SK-N-DZ (cell line): ENCODE measurements at regions not wholly inside any gene's neighbourhood (a gene's known extent, or its start where the extent isn't known, plus 50 kb on each side); places are given as distances from the start of the nearest gene placed in this dataset.
"Not testable (repeated sequence)": the region's sequence is repeated elsewhere in the genome, so short reads cannot be mapped to it uniquely, and the experiment has no call there.

Experiments used
- DNase-seq: peaks from one replicate; pipeline ENCODE4 v3.0.0-alpha.2; 2015; ENCODE audit warnings: low spot score

DNA sequence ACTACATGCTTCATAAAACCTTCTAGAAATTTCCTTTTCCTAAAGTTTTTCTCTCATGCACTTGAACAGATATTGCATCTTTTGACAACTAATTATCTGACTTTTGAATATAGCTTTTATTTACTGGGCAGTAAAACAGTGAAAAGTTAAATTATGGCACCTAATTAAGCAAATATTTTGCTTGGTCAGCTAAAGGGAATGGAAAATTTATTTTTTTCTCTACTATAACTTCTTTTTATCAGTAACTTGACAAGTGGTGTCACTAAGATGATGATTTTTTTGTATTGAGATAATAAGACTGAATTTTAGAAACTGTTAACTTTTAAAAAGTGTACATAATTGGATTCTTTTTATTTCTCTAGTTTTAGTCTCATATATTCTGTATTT is 351.6 kb downstream of the PIK3C3 start:
- DNase-seq = no peak

DNA sequence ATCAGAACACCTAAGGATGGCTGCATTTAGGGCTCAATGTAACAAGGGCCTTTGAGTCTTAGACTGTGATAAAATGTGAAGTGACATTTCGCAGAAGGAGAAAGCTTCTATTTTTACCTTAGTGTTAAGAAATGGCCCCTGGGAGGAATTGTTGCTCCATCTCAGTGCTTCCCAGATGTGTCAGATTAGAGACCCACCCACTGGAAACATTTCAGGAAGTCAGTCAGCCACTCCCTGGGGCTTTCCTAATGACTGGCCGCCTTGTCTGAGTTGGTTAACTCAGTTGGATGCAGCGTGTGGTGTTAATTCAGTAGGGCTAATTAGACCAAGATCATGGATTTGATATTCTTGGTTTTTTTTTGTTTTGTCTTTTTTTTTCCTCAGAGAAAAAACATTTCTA is 355.9 kb downstream of the PIK3C3 start:
- DNase-seq = no peak

DNA sequence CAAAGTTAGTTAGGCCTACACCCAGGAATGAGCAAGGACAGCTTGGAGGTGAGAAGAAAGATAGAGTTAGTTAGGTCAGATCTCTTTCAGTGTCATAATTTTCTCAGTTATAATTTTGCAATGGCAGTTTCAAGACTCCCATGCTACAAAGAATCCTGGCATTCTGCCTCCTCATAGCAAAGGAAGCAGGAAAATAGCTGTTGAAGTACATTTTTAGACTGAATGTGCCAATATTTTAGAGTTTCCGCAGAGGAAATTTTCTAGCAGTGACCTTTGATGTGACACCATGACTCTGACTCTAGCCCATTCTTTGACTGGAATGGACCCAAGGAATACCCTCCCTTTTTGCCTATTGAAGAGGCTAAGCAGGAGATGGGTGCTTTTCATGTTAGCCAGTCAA is 371.7 kb downstream of the PIK3C3 start:
- DNase-seq = no peak

DNA sequence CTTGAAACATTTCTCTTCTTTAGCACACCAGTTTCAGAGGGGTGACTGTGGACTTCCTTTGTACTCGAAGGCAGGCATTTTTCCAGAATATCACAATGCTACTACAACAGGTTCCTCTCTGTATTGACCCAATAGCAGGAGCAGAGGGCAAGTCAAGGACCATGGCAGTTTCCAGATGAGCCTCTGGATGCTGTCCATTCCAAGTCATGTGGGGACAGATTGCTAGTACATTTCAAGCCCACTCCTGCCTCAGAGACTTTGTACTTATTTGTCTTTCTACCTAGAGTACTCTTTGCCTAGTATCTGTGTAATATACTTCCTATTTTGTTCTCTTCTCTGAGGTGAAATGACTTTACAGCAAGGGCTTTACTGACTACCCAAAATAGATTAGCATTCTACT is 373.9 kb downstream of the PIK3C3 start:
- no peak for DNase-seq

DNA sequence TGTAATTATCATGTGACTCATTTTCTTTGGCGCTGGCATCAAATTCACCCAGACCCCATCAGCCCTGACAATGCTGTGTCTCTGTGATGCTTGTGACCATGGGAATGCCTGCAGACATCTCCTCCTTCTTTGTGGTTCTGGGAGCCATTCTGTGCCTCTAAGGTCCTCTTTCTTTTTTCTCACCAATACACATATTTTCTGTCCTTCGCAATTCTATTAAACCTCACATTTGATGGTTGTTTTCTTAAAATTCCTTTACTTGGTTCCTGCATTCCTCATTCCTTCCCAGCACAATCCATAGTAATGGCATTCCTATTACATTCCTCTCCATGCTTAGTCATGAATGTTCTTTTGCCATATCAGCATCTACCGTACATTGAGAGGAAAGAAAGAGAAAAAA is 375.3 kb downstream of the PIK3C3 start:
- no peak for DNase-seq

DNA sequence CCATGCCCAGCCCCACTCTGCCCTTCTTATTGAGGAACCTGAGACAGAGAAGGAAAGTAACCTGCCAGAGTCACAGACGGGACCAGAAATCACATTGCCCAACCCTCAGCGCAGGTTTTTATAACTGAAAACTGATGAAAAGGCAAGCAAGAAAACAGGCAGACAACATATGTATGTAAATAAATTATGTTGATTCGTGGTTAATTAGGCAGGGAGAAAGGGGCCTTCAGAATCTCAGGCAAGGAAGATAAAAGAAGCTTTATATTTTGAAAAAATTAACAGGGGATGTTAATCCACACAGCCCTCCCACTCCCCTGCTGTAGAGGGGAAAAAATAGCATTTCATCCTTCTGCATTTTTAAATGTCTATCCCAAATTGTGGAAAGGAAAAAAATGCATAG is 378.5 kb downstream of the PIK3C3 start:
- no peak for DNase-seq

DNA sequence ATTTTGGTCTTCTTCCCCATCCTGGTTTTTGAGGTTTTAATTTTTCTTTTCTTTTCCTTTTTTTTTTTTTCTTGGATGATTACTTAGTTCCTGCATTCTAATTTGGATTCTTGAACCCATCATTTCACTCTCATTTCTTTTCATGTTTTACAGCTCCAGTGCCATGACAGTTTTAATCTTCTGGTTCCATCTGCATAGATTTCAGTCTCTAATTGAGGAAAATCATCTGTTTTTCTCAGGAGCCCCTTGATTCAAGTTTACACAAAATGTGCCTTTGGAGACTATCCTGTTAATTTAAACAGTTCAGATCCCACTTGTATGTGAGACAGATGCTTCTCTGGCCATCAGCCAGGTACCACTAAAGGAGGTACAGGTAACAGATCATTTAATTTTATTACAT is 379.9 kb downstream of the PIK3C3 start:
- DNase-seq = no peak

DNA sequence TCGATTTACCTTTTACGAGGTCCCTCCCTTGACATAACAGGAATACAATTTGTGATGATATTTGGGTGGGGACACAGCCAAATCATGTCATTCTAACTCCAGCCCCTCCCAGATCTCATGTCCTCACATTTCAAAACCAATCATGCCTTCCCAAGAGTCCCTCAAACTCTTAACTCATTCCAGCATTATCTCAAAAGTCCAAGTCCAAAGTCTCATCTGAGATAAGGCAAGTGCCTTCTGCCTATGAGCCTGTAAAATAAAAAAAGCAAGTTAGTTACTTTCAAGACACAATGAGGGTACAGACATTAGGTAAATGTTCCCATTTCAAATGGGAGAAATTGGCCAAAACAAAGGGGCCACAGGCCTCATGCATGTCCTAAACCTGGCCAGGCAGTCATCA is 381.1 kb downstream of the PIK3C3 start:
- DNase-seq = no peak

DNA sequence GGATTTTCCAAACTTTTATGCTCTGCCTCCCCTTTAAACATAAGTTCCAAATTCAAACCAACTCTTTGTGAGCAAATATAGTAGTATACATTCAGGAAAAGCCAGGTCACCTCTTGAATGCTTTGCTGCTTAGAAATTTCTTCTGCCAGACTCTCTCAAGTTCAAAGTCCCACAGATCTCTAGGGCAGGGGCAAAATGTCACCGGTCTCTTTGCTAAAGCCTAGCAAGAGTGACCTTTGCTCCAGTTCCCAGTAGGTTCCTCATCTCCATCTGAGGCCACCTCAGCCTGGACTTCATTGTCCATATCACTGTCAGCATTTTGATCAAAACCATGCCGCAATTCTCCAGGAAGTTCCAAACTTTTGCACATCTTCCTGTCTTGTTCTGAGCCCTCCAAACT is 382.3 kb downstream of the PIK3C3 start:
- DNase-seq = not testable (repeated sequence)

DNA sequence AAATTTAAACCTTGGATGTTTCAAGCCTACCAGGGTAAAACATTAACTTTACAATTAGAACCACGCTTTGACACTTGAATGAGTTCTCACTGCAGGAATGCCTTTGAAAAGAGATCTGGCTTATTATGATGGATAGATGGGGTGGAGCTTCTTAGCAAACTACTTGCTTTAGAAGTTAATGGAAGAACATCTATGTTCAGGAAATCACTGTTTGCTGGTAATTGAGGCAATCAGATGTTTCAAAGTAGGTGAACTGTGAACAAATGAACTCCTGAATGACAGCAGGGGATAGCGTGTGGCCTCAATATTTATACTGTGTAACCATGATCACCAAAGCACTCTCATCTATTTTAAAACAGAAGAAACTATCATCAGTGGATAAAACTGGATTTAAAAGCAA is 383.6 kb downstream of the PIK3C3 start:
- no peak for DNase-seq

DNA sequence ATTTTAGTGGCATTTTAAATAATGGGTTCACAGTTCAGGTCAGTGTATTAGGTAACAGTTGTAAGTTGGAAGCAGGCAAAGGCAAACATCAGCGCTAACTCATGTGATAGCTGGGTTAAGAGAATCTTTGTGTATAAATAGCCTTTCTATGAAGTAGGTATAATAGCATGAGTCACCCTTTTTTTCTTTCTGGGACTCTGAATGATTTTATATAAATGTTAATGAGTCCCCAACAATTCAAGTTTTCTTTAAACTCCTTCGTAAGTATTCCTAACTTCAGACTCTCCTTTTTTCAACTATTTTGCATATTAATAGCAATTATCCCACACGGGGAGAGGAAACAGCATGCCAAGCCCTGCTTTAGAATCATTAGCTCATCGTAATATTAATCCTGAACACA is 384.3 kb downstream of the PIK3C3 start:
- no peak for DNase-seq

DNA sequence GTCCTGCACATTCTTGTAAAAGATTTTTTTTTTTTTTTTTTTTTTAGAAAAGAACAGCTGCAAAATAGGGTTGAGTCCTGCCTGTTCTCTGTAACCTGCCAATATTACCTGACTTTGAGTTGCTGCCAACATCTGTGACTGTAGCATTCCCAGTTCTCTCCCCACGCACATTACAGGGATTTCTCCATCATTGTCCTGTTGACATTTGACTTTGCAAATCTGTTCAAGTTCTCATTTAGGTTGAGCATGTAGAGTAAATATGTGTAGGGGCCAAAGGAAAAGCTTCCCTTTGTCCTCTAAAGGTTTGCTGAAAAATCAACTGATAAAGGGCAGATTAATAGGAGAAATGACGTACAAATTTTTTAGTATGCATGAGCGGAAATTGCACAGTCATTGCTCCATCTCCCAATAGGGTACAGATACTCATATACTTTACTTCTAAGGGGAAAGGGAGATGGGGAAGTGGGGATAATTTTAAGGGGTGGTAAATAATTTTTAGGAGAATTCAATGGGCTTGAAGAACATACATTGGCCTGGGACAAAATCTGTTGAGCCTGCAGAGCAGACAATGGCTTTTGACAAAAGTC is 385.5 kb downstream of the PIK3C3 start:
- DNase-seq = no peak

DNA sequence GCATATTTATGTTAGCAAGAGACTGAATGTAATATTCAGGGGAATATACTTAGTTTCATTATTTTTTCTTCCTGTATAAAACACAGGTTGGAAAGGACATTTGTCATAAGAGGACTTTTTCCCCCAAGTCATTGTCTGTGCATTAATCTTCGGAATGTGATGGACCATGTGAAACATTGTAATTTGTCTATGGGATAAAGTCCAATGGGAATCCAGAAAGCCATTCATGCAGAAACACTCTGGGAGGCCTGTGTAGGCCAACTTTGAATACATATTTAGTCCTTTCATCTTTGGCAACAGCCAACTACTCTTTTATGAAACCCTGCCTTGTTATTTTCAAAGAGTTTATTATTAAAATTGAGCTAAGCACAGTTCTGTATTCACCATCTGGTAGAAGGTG is 386.4 kb downstream of the PIK3C3 start:
- DNase-seq = no peak

DNA sequence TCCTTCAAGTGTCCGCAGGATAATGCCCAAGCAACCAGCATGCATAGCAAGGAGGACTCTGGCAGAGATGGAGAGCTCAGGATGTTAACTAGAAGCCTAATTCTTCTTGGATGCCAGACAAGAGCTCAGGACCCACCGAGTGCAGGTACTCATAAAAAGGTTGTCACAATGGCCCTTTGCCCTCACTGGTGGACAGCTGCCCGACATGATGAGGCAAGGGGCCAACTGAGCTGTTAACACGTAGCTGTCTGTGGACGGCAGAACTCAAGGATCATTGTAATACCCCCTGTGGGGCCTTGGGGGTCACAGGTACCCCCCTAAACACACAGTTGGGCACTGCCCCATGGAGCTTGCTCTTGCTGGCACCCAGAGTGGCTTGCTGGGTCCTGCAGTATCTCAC is 393.7 kb downstream of the PIK3C3 start:
- DNase-seq = no peak

DNA sequence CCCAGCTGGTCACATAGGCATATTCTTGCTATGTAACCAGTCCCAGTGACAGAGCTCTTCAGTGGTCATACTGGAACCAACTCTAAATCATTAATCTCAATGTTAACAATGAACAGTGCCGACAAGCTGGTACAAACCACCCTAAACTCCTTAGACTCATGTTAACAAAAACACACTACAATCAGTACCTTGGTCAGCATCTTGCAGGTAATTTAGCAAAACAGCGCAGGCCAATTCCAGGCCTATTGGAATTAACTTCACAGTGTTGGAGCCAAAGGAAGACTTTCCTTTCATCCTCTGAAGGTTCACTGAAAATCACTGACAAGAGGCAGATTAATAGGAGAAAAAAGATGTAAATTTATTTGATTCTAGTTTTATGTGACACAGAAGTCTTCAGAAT is 396.4 kb downstream of the PIK3C3 start:
- no peak for DNase-seq

DNA sequence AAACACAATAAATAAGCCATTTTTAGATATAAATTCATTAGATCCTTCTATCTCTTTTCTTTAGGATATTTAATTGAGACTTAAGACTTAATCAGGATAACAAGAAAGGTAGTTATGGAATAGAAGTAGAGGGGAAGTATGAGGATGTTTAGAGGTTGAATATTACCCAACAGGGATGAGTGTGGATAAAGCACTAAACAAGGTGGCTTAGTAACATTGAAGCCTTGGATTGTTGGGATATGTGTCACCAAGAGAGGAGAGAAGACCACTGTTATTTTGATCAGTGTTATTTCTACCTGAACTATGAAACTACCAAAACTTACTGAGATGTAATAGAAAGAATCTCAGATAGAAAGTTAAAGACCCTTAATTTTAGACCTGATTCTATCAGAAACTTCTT is 405.7 kb downstream of the PIK3C3 start:
- no peak for DNase-seq

DNA sequence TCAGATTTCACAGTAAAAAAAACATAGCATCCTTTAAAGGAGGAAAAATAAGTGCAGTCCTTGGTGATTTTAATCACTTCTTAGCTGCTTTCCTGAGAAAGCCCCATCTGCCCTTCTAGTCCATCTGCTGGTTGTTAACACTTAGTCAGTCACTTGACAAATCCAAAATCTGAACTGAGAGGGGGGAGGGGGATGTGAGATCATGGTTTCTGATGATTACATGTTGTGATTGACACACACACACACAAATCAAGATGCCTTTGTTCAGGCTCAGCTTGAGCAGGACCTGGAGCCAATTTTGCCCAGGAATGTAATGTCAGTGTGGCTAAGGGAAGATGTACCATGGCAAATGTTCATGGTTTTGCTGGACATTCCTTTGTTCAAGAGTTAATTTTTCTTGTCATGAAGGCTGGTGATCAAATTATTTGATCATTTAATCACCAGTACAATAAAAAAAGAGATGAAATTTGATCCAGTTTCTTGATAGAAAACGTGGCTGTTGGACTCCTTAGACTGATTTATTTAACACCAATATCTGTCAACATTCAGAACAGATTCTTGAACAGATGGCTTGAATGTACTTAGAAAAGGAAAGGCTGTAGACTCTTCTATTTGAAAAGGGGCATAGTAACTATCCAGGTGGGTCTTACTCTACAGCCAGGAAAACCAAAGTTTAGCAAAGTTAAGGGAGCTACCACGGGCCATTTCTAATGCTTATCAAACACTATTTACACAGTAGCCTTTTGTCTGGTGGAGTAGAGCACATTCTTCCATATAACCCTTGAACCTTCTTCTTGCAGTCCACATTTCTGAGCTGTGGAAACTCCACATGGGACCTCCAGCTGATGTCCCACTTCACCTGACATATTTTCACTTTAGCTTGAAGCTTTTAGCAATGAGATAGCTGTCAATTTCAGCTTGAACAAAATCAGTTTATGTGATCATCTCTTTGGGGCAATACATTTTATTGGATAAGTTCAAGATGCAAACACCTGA is 408.7 kb downstream of the PIK3C3 start:
- DNase-seq = no peak

DNA sequence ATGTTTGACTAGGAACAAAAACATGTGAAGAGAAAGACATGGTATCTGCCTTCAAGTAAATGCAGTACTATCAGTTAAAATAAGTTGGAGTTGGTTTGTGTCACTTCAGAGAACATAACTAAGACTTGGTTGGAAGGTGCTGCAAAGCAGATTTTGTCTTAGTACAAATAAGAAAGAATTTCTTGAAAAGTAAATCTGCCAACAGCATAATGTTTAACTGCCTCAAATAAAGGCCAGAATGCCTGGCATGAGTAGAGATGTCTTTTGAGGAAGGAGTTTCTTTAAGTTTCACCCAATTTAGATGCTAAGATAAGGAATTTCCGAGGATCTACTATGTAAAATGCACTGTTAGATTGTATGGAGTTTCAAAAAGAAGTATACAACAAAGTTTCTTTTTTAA is 409.7 kb downstream of the PIK3C3 start:
- DNase-seq = no peak

DNA sequence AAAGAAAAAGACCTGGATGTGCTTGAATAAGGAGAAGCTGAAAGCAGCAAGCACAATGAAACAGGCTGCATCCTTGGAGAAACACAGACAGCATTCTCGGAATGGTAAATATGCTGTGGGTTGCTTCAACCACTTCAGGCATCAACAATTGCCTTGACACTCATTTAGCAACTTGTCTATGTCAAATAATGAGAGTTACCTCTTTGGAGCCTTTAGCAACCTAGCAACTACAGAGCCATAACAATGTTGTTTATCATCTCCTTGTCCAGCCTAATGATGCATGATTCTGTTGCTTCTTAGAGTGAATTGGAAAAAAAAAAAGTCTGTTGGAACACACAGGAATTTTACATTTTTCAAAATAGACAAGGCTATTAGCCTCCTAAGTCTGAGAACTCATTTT is 410.6 kb downstream of the PIK3C3 start:
- no peak for DNase-seq

DNA sequence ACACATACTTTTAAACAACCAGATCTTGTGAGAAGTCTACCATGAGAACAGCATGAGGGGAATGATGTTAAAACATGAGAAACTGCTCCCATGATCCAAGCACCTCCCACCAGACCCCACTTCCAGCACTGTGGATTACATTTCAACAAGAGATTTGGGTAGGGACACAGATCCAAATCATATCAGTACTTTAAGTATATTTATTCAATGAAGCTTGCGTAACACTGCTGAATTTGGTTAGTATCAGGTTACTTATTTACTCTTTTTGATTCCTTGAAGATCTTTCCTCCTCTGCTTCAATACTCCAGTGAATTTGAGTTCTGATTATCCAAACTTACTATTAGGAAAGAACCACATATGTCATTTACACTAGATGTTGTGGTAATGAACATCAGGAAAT is 418.6 kb downstream of the PIK3C3 start:
- no peak for DNase-seq

DNA sequence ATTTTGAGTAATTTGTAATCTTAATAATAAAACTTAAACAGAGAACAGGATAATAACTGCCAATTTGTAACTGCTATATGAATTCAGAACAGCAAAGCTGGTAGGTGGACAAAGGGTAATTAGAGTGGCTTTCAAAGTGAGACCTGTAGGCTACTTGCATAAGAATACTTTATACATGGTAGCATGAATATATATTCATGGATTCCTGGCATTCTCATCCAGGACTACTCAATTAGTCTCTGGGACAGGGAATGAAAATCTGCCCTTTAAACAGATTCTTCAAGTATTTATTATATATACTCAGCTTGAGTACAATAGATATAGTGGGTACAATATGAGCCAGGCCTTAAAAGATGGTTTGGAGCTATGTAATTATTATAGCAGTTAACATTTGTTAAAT is 419.9 kb downstream of the PIK3C3 start:
- no peak for DNase-seq

DNA sequence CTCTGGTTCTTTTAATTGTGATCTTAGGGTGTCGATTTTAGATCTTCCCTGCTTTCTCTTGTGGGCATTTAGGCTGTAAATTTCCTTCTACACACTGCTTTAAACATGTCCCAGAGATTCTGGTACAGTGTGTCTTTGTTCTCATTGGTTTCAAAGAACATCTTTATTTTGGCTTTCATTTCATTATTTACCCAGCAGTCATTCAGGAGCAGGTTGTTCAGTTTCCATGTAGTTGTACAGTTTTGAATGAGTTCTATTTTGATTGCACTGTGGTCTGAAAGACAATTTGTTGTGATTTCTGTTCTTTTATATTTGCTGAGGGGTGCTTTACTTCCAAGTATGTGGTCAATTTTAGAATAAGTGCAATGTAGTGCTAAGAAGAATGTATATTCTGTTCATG is 423.8 kb downstream of the PIK3C3 start:
- DNase-seq = not testable (repeated sequence)

DNA sequence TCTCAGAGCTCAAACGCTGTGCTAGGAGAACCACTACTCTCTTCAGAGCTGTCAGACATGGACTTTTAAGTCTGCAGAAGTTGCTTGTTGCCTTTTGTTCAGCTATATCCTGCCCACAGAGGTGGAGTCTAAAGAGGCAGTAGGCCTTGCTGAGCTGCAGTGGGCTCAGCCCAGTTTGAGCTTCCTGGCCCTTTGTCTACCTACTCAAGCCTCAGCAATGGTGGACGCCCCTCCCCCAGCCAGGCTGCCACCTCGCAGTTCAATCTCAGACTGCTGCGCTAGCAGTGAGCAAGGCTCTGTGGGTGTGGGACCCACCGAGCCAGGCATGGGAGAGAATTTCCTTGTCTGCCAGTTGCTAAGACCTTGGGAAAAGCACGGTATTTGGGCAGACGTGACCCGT is 426.2 kb downstream of the PIK3C3 start:
- DNase-seq = not testable (repeated sequence)
